SU-DHL-6 (cell line): ENCODE measurements at regions not wholly inside any gene's neighbourhood (a gene's known extent, or its start where the extent isn't known, plus 50 kb on each side); places are given as distances from the start of the nearest gene placed in this dataset.

ENCODE experiments used
- H2AFZ ChIP-seq: fragments of 200-600 bp; sonication (generic); 2 replicates; pipeline ENCODE4 v1.6.1; 2014; ENCODE audit warnings: low read depth, mild to moderate bottlenecking, moderate library complexity, mixed read lengths, antibody characterized with exemption, low read length; ENCODE audit not compliant: severe bottlenecking
- H3F3A ChIP-seq: fragments of 200-600 bp; shearing (Covaris generic); 2 replicates; pipeline ENCODE4 v1.6.0; 2016; ENCODE audit warnings: antibody characterized with exemption, mild to moderate bottlenecking; ENCODE audit not compliant: insufficient read depth
- H3K27ac ChIP-seq: fragments of 200-600 bp; sonication (generic); 2 replicates; pipeline ENCODE4 v1.5.1; 2016; ENCODE audit warnings: low read depth, mild to moderate bottlenecking, low read length, moderate library complexity, mixed read lengths
- H3K27me3 ChIP-seq: fragments of 200-600 bp; sonication (generic), shearing (Covaris generic); 2 replicates; pipeline ENCODE4 v1.6.0; 2014; ENCODE audit warnings: mild to moderate bottlenecking, low read length
- H3K36me3 ChIP-seq: fragments of 200-600 bp; sonication (generic); 2 replicates; pipeline ENCODE4 v1.6.1; 2014; ENCODE audit warnings: mild to moderate bottlenecking, low read length, mixed read lengths
- H3K4me2 ChIP-seq: fragments of 300-600, 200-600 bp; shearing (Covaris generic), sonication (generic); 2 replicates; pipeline ENCODE4 v1.6.0; 2014; ENCODE audit warnings: low read length, low read depth, mild to moderate bottlenecking; ENCODE audit not compliant: poor library complexity, severe bottlenecking
- H3K4me3 ChIP-seq: fragments of 200-600 bp; sonication (generic); 2 replicates; pipeline ENCODE4 v1.5.1; 2014; ENCODE audit warnings: antibody characterized with exemption, low read length, mild to moderate bottlenecking, mixed read lengths; ENCODE audit not compliant: insufficient read depth, poor library complexity, severe bottlenecking
- H3K79me2 ChIP-seq: fragments of 200-600 bp; sonication (generic); 2 replicates; pipeline ENCODE4 v1.6.1; 2014; ENCODE audit warnings: mild to moderate bottlenecking, low read length, moderate library complexity; ENCODE audit not compliant: insufficient read depth
- H3K9ac ChIP-seq: fragments of 200-600 bp; sonication (generic); 2 replicates; pipeline ENCODE4 v1.7.0; 2014; ENCODE audit warnings: mild to moderate bottlenecking, low read length
- H3K9me2 ChIP-seq: fragments of 200-600 bp; sonication (generic); replicated peaks from 2 replicates; pipeline ENCODE4 v1.6.1; 2014; ENCODE audit warnings: low read length; ENCODE audit not compliant: insufficient read depth
- H3K9me3 ChIP-seq: fragments of 200-600 bp; sonication (generic); 2 replicates; pipeline ENCODE4 v1.6.1; 2014; ENCODE audit warnings: low read length, mixed read lengths; ENCODE audit not compliant: insufficient read depth
- H4K20me1 ChIP-seq: fragments of 200-600 bp; sonication (generic); 2 replicates; pipeline ENCODE4 v1.6.1; 2014; ENCODE audit warnings: low read depth, mild to moderate bottlenecking, antibody characterized with exemption, low read length, moderate library complexity, mixed read lengths
- EZH2phosphoT487 ChIP-seq: fragments of 200-600 bp; sonication (generic), shearing (Covaris generic); conservative IDR thresholded peaks from 2 replicates; pipeline ENCODE4 v1.6.1; 2018; ENCODE audit warnings: mild to moderate bottlenecking, antibody characterized with exemption, low read length, moderate library complexity, mixed read lengths
- TF ChIP-seq, protein P1 (sequence below): fragments of 200-600 bp; sonication (generic); IDR thresholded peaks from one replicate; pipeline ENCODE4 v1.5.1; 2017; ENCODE audit warnings: antibody characterized with exemption, mild to moderate bottlenecking, low read length, moderate library complexity; ENCODE audit not compliant: insufficient read depth, poor library complexity, severe bottlenecking

- Histone ChIP-seq H2AFZ (no peak overlapping the region), H3K4me3 (no peak overlapping the region), H4K20me1 (no peaks in the 10 kb centered on the region), H3K79me2 (no peaks in the 10 kb centered on the region), H3K9me3 (no peaks in the 10 kb centered on the region), H3K27ac (no peak overlapping the region), H3K27me3 (no peaks in the 10 kb centered on the region), H3K4me2 (no peak overlapping the region), H3K9me2 (no peaks in the 10 kb centered on the region), H3K36me3 (no peaks in the 10 kb centered on the region), H3K9ac (no peak overlapping the region), H3F3A (no peaks in the 10 kb centered on the region)
- no peak for TF ChIP-seq EZH2phosphoT487
- TF ChIP-seq, protein P1, sequence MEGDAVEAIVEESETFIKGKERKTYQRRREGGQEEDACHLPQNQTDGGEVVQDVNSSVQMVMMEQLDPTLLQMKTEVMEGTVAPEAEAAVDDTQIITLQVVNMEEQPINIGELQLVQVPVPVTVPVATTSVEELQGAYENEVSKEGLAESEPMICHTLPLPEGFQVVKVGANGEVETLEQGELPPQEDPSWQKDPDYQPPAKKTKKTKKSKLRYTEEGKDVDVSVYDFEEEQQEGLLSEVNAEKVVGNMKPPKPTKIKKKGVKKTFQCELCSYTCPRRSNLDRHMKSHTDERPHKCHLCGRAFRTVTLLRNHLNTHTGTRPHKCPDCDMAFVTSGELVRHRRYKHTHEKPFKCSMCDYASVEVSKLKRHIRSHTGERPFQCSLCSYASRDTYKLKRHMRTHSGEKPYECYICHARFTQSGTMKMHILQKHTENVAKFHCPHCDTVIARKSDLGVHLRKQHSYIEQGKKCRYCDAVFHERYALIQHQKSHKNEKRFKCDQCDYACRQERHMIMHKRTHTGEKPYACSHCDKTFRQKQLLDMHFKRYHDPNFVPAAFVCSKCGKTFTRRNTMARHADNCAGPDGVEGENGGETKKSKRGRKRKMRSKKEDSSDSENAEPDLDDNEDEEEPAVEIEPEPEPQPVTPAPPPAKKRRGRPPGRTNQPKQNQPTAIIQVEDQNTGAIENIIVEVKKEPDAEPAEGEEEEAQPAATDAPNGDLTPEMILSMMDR, result no peak
Measured at GRCh38 chr3:87973906-87974305, 84.9 kb downstream of the CGGBP1 start.

DNA sequence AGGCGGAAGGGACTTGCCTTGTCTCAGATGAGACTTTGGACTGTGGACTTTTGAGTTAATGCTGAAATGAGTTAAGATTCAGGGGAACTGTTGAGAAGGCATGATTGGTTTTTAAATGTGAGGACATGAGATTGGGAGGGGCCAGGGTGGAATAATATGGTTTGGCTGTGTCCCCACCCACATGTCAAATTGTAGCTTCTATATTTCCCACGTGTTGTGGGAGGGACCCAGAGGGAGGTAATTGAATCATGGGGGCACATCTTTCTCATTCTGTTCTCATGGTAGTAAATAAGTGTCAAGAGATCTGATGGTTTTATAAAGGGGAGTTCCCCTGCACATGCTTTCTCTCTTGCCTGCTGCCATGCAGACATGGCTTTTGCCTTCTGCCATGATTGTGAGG lies 89.2 kb downstream of the CGGBP1 start:
- H3K9ac ChIP-seq, result no peak overlapping the region
- no peak overlapping the region for H3K27ac ChIP-seq
- H3K27me3 ChIP-seq, result no peaks in the 10 kb centered on the region
- no peaks in the 10 kb centered on the region for H3K9me2 ChIP-seq
- no peaks in the 10 kb centered on the region for H3K9me3 ChIP-seq
- H4K20me1 ChIP-seq, result no peaks in the 10 kb centered on the region
- no peaks in the 10 kb centered on the region for H3K36me3 ChIP-seq
- H3F3A ChIP-seq, result no peaks in the 10 kb centered on the region
- H2AFZ ChIP-seq, result no peak overlapping the region
- no peak overlapping the region for H3K4me3 ChIP-seq
- TF ChIP-seq, protein P1, result no peak
- no peak for TF ChIP-seq EZH2phosphoT487
- H3K4me2 ChIP-seq, result no peak overlapping the region
- H3K79me2 ChIP-seq, result no peaks in the 10 kb centered on the region

DNA sequence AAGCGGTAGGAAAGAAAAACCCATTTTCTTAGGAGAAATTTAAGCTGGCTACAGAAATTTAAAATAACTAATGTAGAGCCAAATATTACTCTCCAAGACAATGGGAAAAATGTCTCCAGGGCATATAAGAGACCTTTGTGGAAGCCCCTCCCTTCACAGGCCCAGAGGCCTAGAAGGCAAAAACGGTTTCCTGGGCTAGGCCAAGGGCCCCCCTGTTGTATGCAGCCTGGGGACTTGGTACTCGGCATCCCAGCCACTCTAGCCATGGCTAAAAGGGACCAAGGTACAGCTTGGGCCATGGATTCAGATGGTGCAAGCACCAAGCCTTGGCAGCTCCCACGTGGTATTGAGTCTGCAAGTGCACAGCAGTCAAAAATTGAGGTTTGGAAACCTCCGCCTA lies 90.1 kb downstream of the CGGBP1 start:
- no peak overlapping the region for H2AFZ ChIP-seq
- TF ChIP-seq EZH2phosphoT487, result no peak
- TF ChIP-seq, protein P1, result no peak
- H3K4me3 ChIP-seq, result no peak overlapping the region
- H4K20me1 ChIP-seq, result no peaks in the 10 kb centered on the region
- H3K9ac ChIP-seq, result no peak overlapping the region
- no peaks in the 10 kb centered on the region for H3K9me3 ChIP-seq
- no peaks in the 10 kb centered on the region for H3K9me2 ChIP-seq
- H3K27ac ChIP-seq, result no peak overlapping the region
- H3K79me2 ChIP-seq, result no peaks in the 10 kb centered on the region
- H3K36me3 ChIP-seq, result no peaks in the 10 kb centered on the region
- no peaks in the 10 kb centered on the region for H3K27me3 ChIP-seq
- H3F3A ChIP-seq, result no peaks in the 10 kb centered on the region
- no peak overlapping the region for H3K4me2 ChIP-seq

- TF ChIP-seq, protein P1, result no peak
- TF ChIP-seq EZH2phosphoT487, result no peak
- Histone ChIP-seq H3K9ac (no peak overlapping the region), H3F3A (no peaks in the 10 kb centered on the region), H4K20me1 (no peaks in the 10 kb centered on the region), H3K79me2 (no peaks in the 10 kb centered on the region), H3K36me3 (no peaks in the 10 kb centered on the region), H2AFZ (no peak overlapping the region), H3K9me2 (no peaks in the 10 kb centered on the region), H3K4me2 (no peak overlapping the region), H3K9me3 (no peaks in the 10 kb centered on the region), H3K27me3 (no peaks in the 10 kb centered on the region), H3K27ac (no peak overlapping the region), H3K4me3 (no peak overlapping the region)
Measured at GRCh38 chr3:87958289-87958688, 100.5 kb downstream of the CGGBP1 start.
